DOHH2 (cell line): ENCODE measurements at regions not wholly inside any gene's neighbourhood (a gene's known extent, or its start where the extent isn't known, plus 50 kb on each side); places are given as distances from the start of the nearest gene placed in this dataset.

Experiments
- EZH2phosphoT487 ChIP-seq: fragments of 200-600 bp; sonication (generic); IDR thresholded peaks from 2 replicates; pipeline ENCODE4 v1.6.1; 2017; ENCODE audit warnings: borderline replicate concordance, mild to moderate bottlenecking, antibody characterized with exemption, low read length, moderate library complexity, mixed read lengths
- TF ChIP-seq, protein P1 (sequence below): fragments of 200-600 bp; sonication (generic); IDR thresholded peaks from one replicate; pipeline ENCODE4 v1.5.1; 2014; ENCODE audit warnings: antibody characterized with exemption, mild to moderate bottlenecking, low read depth, low read length; ENCODE audit not compliant: poor library complexity, severe bottlenecking

DNA sequence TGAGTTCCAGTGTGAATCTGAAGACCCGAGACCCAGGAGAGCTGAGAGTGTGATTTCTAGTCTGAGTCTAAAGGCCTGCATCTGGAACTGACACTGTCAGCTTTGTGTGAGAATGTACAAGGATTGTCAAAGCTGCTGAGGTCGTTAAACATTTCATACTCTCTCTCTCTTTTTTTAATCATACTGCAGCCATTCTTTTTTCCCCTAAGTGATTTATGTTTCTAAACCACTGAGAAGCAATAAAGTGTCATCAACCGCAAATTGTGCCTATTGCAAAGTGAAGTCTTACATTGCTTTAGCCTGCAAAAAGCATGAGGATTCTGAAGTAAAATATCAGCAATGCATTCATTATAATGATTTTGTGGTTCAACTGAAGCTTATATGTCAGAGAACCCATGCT is 106.0 kb downstream of the ASMT start:
- TF ChIP-seq, protein P1, sequence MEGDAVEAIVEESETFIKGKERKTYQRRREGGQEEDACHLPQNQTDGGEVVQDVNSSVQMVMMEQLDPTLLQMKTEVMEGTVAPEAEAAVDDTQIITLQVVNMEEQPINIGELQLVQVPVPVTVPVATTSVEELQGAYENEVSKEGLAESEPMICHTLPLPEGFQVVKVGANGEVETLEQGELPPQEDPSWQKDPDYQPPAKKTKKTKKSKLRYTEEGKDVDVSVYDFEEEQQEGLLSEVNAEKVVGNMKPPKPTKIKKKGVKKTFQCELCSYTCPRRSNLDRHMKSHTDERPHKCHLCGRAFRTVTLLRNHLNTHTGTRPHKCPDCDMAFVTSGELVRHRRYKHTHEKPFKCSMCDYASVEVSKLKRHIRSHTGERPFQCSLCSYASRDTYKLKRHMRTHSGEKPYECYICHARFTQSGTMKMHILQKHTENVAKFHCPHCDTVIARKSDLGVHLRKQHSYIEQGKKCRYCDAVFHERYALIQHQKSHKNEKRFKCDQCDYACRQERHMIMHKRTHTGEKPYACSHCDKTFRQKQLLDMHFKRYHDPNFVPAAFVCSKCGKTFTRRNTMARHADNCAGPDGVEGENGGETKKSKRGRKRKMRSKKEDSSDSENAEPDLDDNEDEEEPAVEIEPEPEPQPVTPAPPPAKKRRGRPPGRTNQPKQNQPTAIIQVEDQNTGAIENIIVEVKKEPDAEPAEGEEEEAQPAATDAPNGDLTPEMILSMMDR, result no peak
- no peak for TF ChIP-seq EZH2phosphoT487
